Heart right ventricle (tissue), 16 donors: ENCODE measurements at regions not wholly inside any gene's neighbourhood (a gene's known extent, or its start where the extent isn't known, plus 50 kb on each side); places are given as distances from the start of the nearest gene placed in this dataset.

Experiments used
- ATAC-seq, 8 donors: fragments of 200-7000 bp; cut with Tn5 transposase; one replicate each; pipeline ENCODE4 v1.9.1; 2020; ENCODE audit warnings: mild to moderate bottlenecking in 8 of 8, moderate library complexity in 8 of 8, moderate number of reproducible peaks in 1 of 8
- DNase-seq, 2 donors: peaks; one replicate each; pipeline ENCODE4 v3.0.0-alpha.2; 2020
- H3K27ac ChIP-seq, 10 donors: fragments of 200-600 bp; sonication (generic) in 2 of 10; one replicate each; pipeline versions ENCODE4 v1.5.0 to v1.8.0; 2020 to 2022; ENCODE audit warnings: mild to moderate bottlenecking in 3 of 10
- H3K27me3 ChIP-seq, 7 donors: fragments of 200-600 bp; one replicate each; pipeline ENCODE4 v1.8.0; 2021 to 2022; ENCODE audit warnings: mild to moderate bottlenecking in 2 of 7
- H3K36me3 ChIP-seq, 9 donors: fragments of 200-600 bp; sonication (generic) in 1 of 9; one replicate each; pipeline versions ENCODE4 v1.5.0 to v1.8.0; 2020 to 2022; ENCODE audit warnings: mild to moderate bottlenecking in 2 of 9
- H3K4me1 ChIP-seq, 9 donors: fragments of 200-600 bp; sonication (generic) in 1 of 9; one replicate each; pipeline versions ENCODE4 v1.5.0 to v1.8.0; 2020 to 2022; ENCODE audit warnings: mild to moderate bottlenecking in 4 of 9
- H3K4me3 ChIP-seq, 10 donors: fragments of 200-600 bp; sonication (generic) in 2 of 10; one replicate each; pipeline versions ENCODE4 v1.5.0 to v1.8.0; 2020 to 2022; ENCODE audit warnings: mild to moderate bottlenecking in 7 of 10, moderate library complexity in 2 of 10
- H3K9me3 ChIP-seq, 11 donors: fragments of 200-600 bp in 10 of 11; sonication (generic) in 2 of 11; one replicate each; pipeline versions ENCODE4 v1.5.0 to v1.8.0; 2013 to 2022; ENCODE audit warnings: mild to moderate bottlenecking in 2 of 11, control low read depth in 1 of 11, moderate library complexity in 1 of 11
- CTCF ChIP-seq, 9 donors: fragments of 200-600 bp; sonication (generic) in 2 of 9; IDR thresholded peaks; one replicate each; pipeline versions ENCODE4 v1.5.0 to v1.8.0; 2021 to 2022; ENCODE audit warnings: antibody characterized with exemption in 9 of 9, mild to moderate bottlenecking in 5 of 9, moderate library complexity in 1 of 9
- WGBS, 2 donors: extraction: QIAGEN DNeasy Blood & Tissue Kit; methylation state at CpG; one replicate each; pipeline ENCODE4 v1.1.7; 2013; ENCODE audit warnings: inconsistent platforms in 1 of 2; 5-methylcytosine and 5-hydroxymethylcytosine counted together
- intact Hi-C, 10 donors: fragments of 100-400 bp; cut with DNase I; formaldehyde crosslinking; loops; one replicate each; pipeline versions ENCODE4 v1.11.1 to v1.14.2; 2022
- donor health status: Arrhythmogenic right ventricular cardiomyopathy.
- donor health status: ischemic (EF 13 %, LVEDD 7.1; RV severe dilation, severe dysfunction).
- donor health status: healthy with polysubstance abuse.
- donor health status: DM: no; HTN: yes; CAD: no.
- donor health status: DM: no; HTN: no; CAD: no.
- donor health status: ischemic (EF 25% LVEDD 6.9; RV normal size, moderate dysfunction).
- donor health status: ischemic (EF 25% LVEDD 5.7; RV mildly dilated, moderate dysfunction).
- donor health status: healthy.
- donor health status: DM: yes; HTN: yes; CAD: no.
- donor health status: Ischemic cardiomyopathy.
- donor health status: ischemic (EF 35%, LVEDD 5.7; RV mildly dilated, moderate dysfunction).
- donor health status: nonischemic (EF 11% LVEDD 7.7; RV severe dilation, severe dysfunction).
- donor health status: DM: yes; HTN: yes; CAD: no.
- donor health status: PGD.
- donor health status: ischemic (EF 29% LVEDD 5.4; RV normal size, mild dysfunction).
- donor health status: nonischemic (EF 23%, LVEDD 6.1; RV moderate dilation, normal function).

GRCh38 chr22:23503736-23504440 lies 76.2 kb downstream of the IGLL1 start:
- 83 to 85% methylated on average over 15 of the region's 15 CpGs for WGBS, 2 donors
- Histone ChIP-seq H3K27ac (no peak overlapping the region), H3K9me3 (no peaks in the 10 kb centered on the region), H3K36me3 (no peaks in the 10 kb centered on the region), H3K4me1 (peaks cover 0 to 12% (median 4%) of the 10 kb centered on the region in 9 donors), H3K27me3 (peaks cover 0 to 23% (median 0%) of the 10 kb centered on the region in 7 donors), H3K4me3 (no peak overlapping the region)
- no peak for DNase-seq
- intact Hi-C loops: no loop called here
- peak in 1 of 8 donors; percentile 15 for ATAC-seq
- TF ChIP-seq CTCF (IDR thresholded peaks at IDR 0.05): no peak

- intact Hi-C loops: no loop called here
- no peak overlapping the region for H3K4me3 ChIP-seq
- H3K4me1 ChIP-seq: peaks cover 0 to 12% (median 4%) of the 10 kb centered on the region in 9 donors
- ATAC-seq: no peak
- H3K27me3 ChIP-seq: peaks cover 0 to 23% (median 3%) of the 10 kb centered on the region in 7 donors
- H3K36me3 ChIP-seq: no peaks in the 10 kb centered on the region
- H3K9me3 ChIP-seq: no peaks in the 10 kb centered on the region
- no peak overlapping the region for H3K27ac ChIP-seq
- TF ChIP-seq CTCF (IDR thresholded peaks at IDR 0.05): no peak
- no peak for DNase-seq
- WGBS, 2 donors: 95 to 98% methylated on average over 5 of the region's 5 CpGs
Observed at GRCh38 chr22:23503142-23503541, 76.9 kb downstream of the IGLL1 start.

- Histone ChIP-seq H3K27me3 (peaks cover 0 to 33% (median 3%) of the 10 kb centered on the region in 7 donors), H3K27ac (no peak overlapping the region), H3K4me3 (no peak overlapping the region), H3K9me3 (no peaks in the 10 kb centered on the region), H3K4me1 (peaks cover 0 to 12% (median 4%) of the 10 kb centered on the region in 9 donors), H3K36me3 (no peaks in the 10 kb centered on the region)
- 84 to 91% methylated on average over 7 to 12 of the region's 12 CpGs for WGBS, 2 donors
- intact Hi-C loops: no loop called here
- TF ChIP-seq CTCF (IDR thresholded peaks at IDR 0.05): no peak
- ATAC-seq (no peak), DNase-seq (no peak)
Observed at GRCh38 chr22:23501708-23502107, 78.4 kb downstream of the IGLL1 start.

GRCh38 chr22:23501261-23501619 lies 78.8 kb downstream of the IGLL1 start:
- H3K27ac ChIP-seq: no peak overlapping the region
- TF ChIP-seq CTCF (IDR thresholded peaks at IDR 0.05): no peak
- peaks cover 0 to 12% (median 4%) of the 10 kb centered on the region in 9 donors for H3K4me1 ChIP-seq
- H3K4me3 ChIP-seq: no peak overlapping the region
- H3K27me3 ChIP-seq: peaks cover 0 to 33% (median 3%) of the 10 kb centered on the region in 7 donors
- H3K9me3 ChIP-seq: no peaks in the 10 kb centered on the region
- no peaks in the 10 kb centered on the region for H3K36me3 ChIP-seq
- ATAC-seq (no peak), DNase-seq (no peak)
- intact Hi-C loops: no loop called here
- 80 to 83% methylated on average over 5 of the region's 5 CpGs for WGBS, 2 donors
